Activated naive CD4-positive, alpha-beta T cell treated with anti-CD3 and anti-CD28 coated beads for 36 hours (primary cell): ENCODE measurements at regions not wholly inside any gene's neighbourhood (a gene's known extent, or its start where the extent isn't known, plus 50 kb on each side); places are given as distances from the start of the nearest gene placed in this dataset.
"Not testable (repeated sequence)": the region's sequence is repeated elsewhere in the genome, so short reads cannot be mapped to it uniquely, and the experiment has no call there.

Experiments used
- CTCF ChIA-PET: fragments of 350-600 bp; sonication (Branson Sonifier 250); formaldehyde crosslinking; loops from one replicate; lab custom pipeline; 2021; ENCODE audit warnings: antibody characterized with exemption; lab: Charles Lee
- DNase-seq: peaks from one replicate; pipeline ENCODE4 v3.0.0-alpha.2; 2020
- H3K27ac Mint-ChIP-seq: one replicate; pipeline ENCODE4 v1.8.0; 2021; ENCODE audit warnings: mild to moderate bottlenecking, mixed read lengths
- H3K27me3 Mint-ChIP-seq: one replicate; pipeline ENCODE4 v1.8.0; 2021; ENCODE audit warnings: low read depth, mixed read lengths
- H3K36me3 Mint-ChIP-seq: one replicate; pipeline ENCODE4 v1.8.0; 2021; ENCODE audit warnings: low read depth, mixed read lengths
- H3K4me1 Mint-ChIP-seq: one replicate; pipeline ENCODE4 v1.8.0; 2021; ENCODE audit warnings: low read depth, mixed read lengths
- H3K4me3 Mint-ChIP-seq: one replicate; pipeline ENCODE4 v1.8.0; 2021; ENCODE audit warnings: mild to moderate bottlenecking, moderate library complexity, mixed read lengths
- H3K9me3 Mint-ChIP-seq: one replicate; pipeline ENCODE4 v1.8.0; 2021; ENCODE audit warnings: mixed read lengths
- intact Hi-C: fragments of 100-400 bp; cut with micrococcal nuclease; formaldehyde crosslinking; loops from one replicate; pipeline ENCODE4 v1.15.1; 2023

GRCh38 chrY:11461406-11461805 lies 1239.6 kb upstream of the USP9Y start:
- CTCF ChIA-PET, H3K9me3 Mint-ChIP-seq, H3K4me3 Mint-ChIP-seq, H3K27ac Mint-ChIP-seq, H3K36me3 Mint-ChIP-seq, H3K27me3 Mint-ChIP-seq, intact Hi-C loops, DNase-seq, H3K4me1 Mint-ChIP-seq: not testable (repeated sequence)

- H3K27me3 Mint-ChIP-seq, H3K36me3 Mint-ChIP-seq, CTCF ChIA-PET, H3K9me3 Mint-ChIP-seq, H3K27ac Mint-ChIP-seq, H3K4me1 Mint-ChIP-seq, intact Hi-C loops, H3K4me3 Mint-ChIP-seq: not testable (repeated sequence)
- DNase-seq = peak; percentile 4
These were observed 1234.3 kb upstream of the USP9Y start for GRCh38 chrY:11466778-11467177.
